HCT116 (cell line): ENCODE measurements at regions not wholly inside any gene's neighbourhood (a gene's known extent, or its start where the extent isn't known, plus 50 kb on each side); places are given as distances from the start of the nearest gene placed in this dataset.

Source experiments
- ATAC-seq: fragments of 200-7000 bp; cut with Tn5 transposase; 2 replicates; pipeline ENCODE4 v1.9.1; 2020; ENCODE audit warnings: mild to moderate bottlenecking, moderate library complexity
- BruUV-seq: library from RNA; stranded (reverse); fragments of 400-500 nt; replicated peaks from 2 replicates; lab custom pipeline; 2021; lab: Mats Ljungman, UMichigan
- CTCF ChIA-PET: fragments of 300-600 bp; sonication (Branson Sonifier 250); formaldehyde crosslinking; loops from one replicate; lab custom pipeline; 2021; ENCODE audit warnings: antibody characterized with exemption; lab: Charles Lee
- POLR2A ChIA-PET: fragments of 300-600, 350-600 bp; sonication (Branson Sonifier 250); formaldehyde crosslinking; loops from one replicate; lab custom pipeline; 2021; ENCODE audit warnings: antibody characterized with exemption; lab: Charles Lee
- RAD21 ChIA-PET, 2 experiments: fragments of 300-600 bp; sonication (Branson Sonifier 250); formaldehyde crosslinking; loops; one replicate each; lab custom pipeline; 2023; ENCODE audit warnings: low total read pairs in 2 of 2; ENCODE audit not compliant: uncharacterized antibody in 2 of 2, unreplicated experiment in 2 of 2, low non-redundant PET in 1 of 2; lab: Charles Lee
- DNase-seq: peaks from one replicate; pipeline ENCODE4 v3.0.0-alpha.2; 2010; ENCODE audit warnings: low read depth, low spot score
- H2AFZ ChIP-seq: fragments of 200-600 bp; shearing (Covaris generic), sonication (generic); 2 replicates; pipeline ENCODE4 v1.6.1; 2017; ENCODE audit warnings: low read depth, mixed run types, mixed read lengths, antibody characterized with exemption, low read length; ENCODE audit not compliant: poor library complexity, severe bottlenecking
- H3K27ac ChIP-seq: 2 replicates; pipeline ENCODE4 v1.5.1; 2012; ENCODE audit warnings: low read depth, low read length
- H3K27me3 ChIP-seq: fragments of 200-600 bp; sonication (generic); 2 replicates; pipeline ENCODE4 v1.6.1; 2016; ENCODE audit warnings: mixed run types, low read length, mixed read lengths; ENCODE audit not compliant: insufficient read depth
- H3K36me3 ChIP-seq, 2 experiments: fragments of 200-500 bp in 1 of 2; fragments of 200-600 bp in 1 of 2; sonication (Bioruptor generic) in 1 of 2; sonication (generic) in 1 of 2; 2 replicates each; pipeline versions ENCODE4 v1.5.1 to v1.6.1; 2014 to 2016; ENCODE audit warnings: low read length in 2 of 2, inconsistent platforms in 1 of 2, mixed read lengths in 1 of 2, mixed run types in 1 of 2; ENCODE audit not compliant: insufficient read depth in 2 of 2, control insufficient read depth in 1 of 2
- H3K4me1 ChIP-seq, 2 experiments: fragments of 200-600 bp in 1 of 2; sonication (generic) in 1 of 2; 2 replicates each; pipeline versions ENCODE4 v1.5.1 to v1.6.1; 2012 to 2017; ENCODE audit warnings: low read length in 2 of 2, inconsistent platforms in 1 of 2, mild to moderate bottlenecking in 1 of 2, mixed read lengths in 1 of 2, mixed run types in 1 of 2, moderate library complexity in 1 of 2; ENCODE audit not compliant: insufficient read depth in 2 of 2, control insufficient read depth in 1 of 2
- H3K4me2 ChIP-seq: fragments of 200-600 bp; sonication (generic); 2 replicates; pipeline ENCODE4 v1.6.1; 2017; ENCODE audit warnings: mixed run types, low read length, mixed read lengths
- H3K4me3 ChIP-seq, 2 experiments: fragments of 200-600 bp in 1 of 2; sonication (generic) in 1 of 2; replicated peaks in 1 of 2; 2 replicates each; pipeline ENCODE4 v1.5.1; 2011 to 2016; ENCODE audit warnings: low read length in 2 of 2, control low read depth in 1 of 2, low read depth in 1 of 2, mild to moderate bottlenecking in 1 of 2, mixed read lengths in 1 of 2, mixed run types in 1 of 2
- H3K79me2 ChIP-seq: fragments of 200-600 bp; sonication (generic); 2 replicates; pipeline ENCODE4 v1.6.1; 2017; ENCODE audit warnings: mild to moderate bottlenecking, mixed run types, low read length, moderate library complexity, mixed read lengths; ENCODE audit not compliant: insufficient read depth
- H3K9ac ChIP-seq: fragments of 200-600 bp; sonication (generic); 2 replicates; pipeline ENCODE4 v1.6.1; 2016; ENCODE audit warnings: low read length, mixed read lengths
- H3K9me2 ChIP-seq: fragments of 200-600 bp; sonication (generic), shearing (Covaris generic); 2 replicates; pipeline ENCODE4 v1.6.1; 2017; ENCODE audit warnings: mixed run types, mild to moderate bottlenecking, moderate library complexity; ENCODE audit not compliant: insufficient read depth
- H3K9me3 ChIP-seq, 2 experiments: fragments of 200-500 bp in 1 of 2; fragments of 200-600 bp in 1 of 2; sonication (Bioruptor generic) in 1 of 2; sonication (generic) in 1 of 2; 2 replicates each; pipeline ENCODE4 v1.6.1; 2014 to 2017; ENCODE audit warnings: low read length in 2 of 2, mixed read lengths in 2 of 2, inconsistent platforms in 1 of 2, low read depth in 1 of 2, mild to moderate bottlenecking in 1 of 2, mixed run types in 1 of 2, moderate library complexity in 1 of 2; ENCODE audit not compliant: control insufficient read depth in 1 of 2, insufficient read depth in 1 of 2
- H4K20me1 ChIP-seq: fragments of 200-600 bp; sonication (generic), shearing (Covaris generic); 2 replicates; pipeline ENCODE4 v1.6.1; 2017; ENCODE audit warnings: mixed run types, mild to moderate bottlenecking, moderate library complexity; ENCODE audit not compliant: insufficient read depth
- CBX3 ChIP-seq: IDR thresholded peaks from 2 replicates; pipeline ENCODE4 v1.6.1; 2012; ENCODE audit warnings: low read depth
- SRF ChIP-seq: IDR thresholded peaks from 2 replicates; pipeline ENCODE4 v1.6.1; 2012; ENCODE audit warnings: low read depth
- ZFX ChIP-seq: fragments of 450-650 bp; IDR thresholded peaks from 2 replicates; pipeline ENCODE4 v1.6.1; 2017
- intact Hi-C: fragments of 100-400 bp; cut with micrococcal nuclease; formaldehyde crosslinking; loops from 2 replicates; pipeline ENCODE4 v1.10.0; 2022
- TF ChIP-seq, protein P1 (sequence below), 3 experiments: fragments of 200-600 bp in 1 of 3; sonication (generic) in 1 of 3; IDR thresholded peaks in 2 of 3; conservative IDR thresholded peaks in 1 of 3; 2 replicates each; pipeline ENCODE4 v1.5.1; 2012 to 2017; ENCODE audit warnings: low read depth in 2 of 3, low read length in 2 of 3, antibody characterized with exemption in 1 of 3, borderline replicate concordance in 1 of 3, control low read depth in 1 of 3, mild to moderate bottlenecking in 1 of 3, mixed read lengths in 1 of 3, mixed run types in 1 of 3, moderate library complexity in 1 of 3; ENCODE audit not compliant: insufficient read depth in 1 of 3

DNA sequence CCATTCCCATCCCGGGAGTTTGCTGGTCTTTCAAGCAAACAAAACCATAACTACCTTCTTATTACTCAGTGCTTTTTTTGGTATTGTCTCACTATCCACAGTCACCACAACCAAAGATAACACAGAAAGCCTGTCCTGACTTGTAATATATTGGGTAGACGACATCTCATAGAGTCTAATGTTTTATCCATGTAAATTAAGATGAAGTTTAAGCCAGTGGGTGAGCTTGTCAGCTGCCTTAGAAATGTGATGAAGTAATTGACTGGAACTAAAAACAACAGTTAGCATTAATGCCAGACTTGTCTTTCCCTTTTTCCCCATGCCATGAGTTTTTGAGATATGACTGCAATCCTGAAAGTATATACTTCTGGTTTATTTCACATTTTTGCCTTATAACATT is 282.7 kb upstream of the PRDM1 start:
- Histone ChIP-seq H3K36me3 (no peaks in the 10 kb centered on the region), H3K27ac (no peak overlapping the region), H3K79me2 (no peaks in the 10 kb centered on the region), H3K9ac (no peak overlapping the region), H3K4me3 (no peak overlapping the region), H4K20me1 (no peaks in the 10 kb centered on the region), H3K27me3 (no peaks in the 10 kb centered on the region), H3K4me1 (peaks cover 0 to 18% of the 10 kb centered on the region in 2 experiments; a peak in 2 of 4 replicates), H3K9me3 (no peaks in the 10 kb centered on the region), H3K4me2 (no peak overlapping the region), H2AFZ (no peak overlapping the region), H3K9me2 (no peaks in the 10 kb centered on the region)
- CTCF ChIA-PET: no interaction called here
- intact Hi-C loops: no loop called here
- ATAC-seq: no peak
- BruUV-seq: no TSS peak
- POLR2A ChIA-PET: no interaction called here
- RAD21 ChIA-PET: no interaction called here
- TF ChIP-seq, protein P1, sequence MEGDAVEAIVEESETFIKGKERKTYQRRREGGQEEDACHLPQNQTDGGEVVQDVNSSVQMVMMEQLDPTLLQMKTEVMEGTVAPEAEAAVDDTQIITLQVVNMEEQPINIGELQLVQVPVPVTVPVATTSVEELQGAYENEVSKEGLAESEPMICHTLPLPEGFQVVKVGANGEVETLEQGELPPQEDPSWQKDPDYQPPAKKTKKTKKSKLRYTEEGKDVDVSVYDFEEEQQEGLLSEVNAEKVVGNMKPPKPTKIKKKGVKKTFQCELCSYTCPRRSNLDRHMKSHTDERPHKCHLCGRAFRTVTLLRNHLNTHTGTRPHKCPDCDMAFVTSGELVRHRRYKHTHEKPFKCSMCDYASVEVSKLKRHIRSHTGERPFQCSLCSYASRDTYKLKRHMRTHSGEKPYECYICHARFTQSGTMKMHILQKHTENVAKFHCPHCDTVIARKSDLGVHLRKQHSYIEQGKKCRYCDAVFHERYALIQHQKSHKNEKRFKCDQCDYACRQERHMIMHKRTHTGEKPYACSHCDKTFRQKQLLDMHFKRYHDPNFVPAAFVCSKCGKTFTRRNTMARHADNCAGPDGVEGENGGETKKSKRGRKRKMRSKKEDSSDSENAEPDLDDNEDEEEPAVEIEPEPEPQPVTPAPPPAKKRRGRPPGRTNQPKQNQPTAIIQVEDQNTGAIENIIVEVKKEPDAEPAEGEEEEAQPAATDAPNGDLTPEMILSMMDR (IDR thresholded peaks at IDR 0.05 in 2 of 3, conservative IDR thresholded peaks at IDR 0.05 in 1 of 3; ENCODE audit: borderline replicate concordance in 1 of 3, insufficient read depth in 1 of 3, low read depth in 2 of 3, low read length in 2 of 3): no peak
- TF ChIP-seq, all 23 proteins: peak for 0
- no peak for DNase-seq

DNA sequence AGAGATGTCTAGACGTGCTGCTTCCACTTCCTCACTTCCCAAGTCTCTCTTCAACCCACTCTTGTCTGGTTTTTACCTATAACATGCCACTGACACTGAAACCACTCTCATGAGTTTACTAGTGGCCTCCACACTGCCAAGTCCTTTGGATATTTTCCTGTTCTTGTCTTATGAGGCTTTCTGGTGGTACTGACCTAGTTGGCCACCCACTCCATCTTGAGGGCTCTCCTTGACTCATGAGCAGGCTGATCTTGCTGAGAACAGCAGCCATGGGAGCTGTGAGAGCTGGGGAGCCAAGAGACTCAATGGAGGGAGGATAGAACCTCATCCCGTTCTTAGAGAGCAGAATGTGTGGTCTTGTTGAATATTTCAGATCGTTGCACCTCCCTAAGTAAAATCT is 283.4 kb upstream of the PRDM1 start:
- no TSS peak for BruUV-seq
- Histone ChIP-seq H3K4me1 (peaks cover 0 to 18% of the 10 kb centered on the region in 2 experiments; a peak in 2 of 4 replicates), H2AFZ (no peak overlapping the region), H3K4me2 (no peak overlapping the region), H3K79me2 (no peaks in the 10 kb centered on the region), H3K9me3 (no peaks in the 10 kb centered on the region), H3K9ac (no peak overlapping the region), H3K36me3 (no peaks in the 10 kb centered on the region), H3K27me3 (no peaks in the 10 kb centered on the region), H3K27ac (no peak overlapping the region), H4K20me1 (no peaks in the 10 kb centered on the region), H3K4me3 (no peak overlapping the region), H3K9me2 (no peaks in the 10 kb centered on the region)
- POLR2A ChIA-PET: no interaction called here
- RAD21 ChIA-PET: no interaction called here
- CTCF ChIA-PET: no interaction called here
- TF ChIP-seq SRF (no peak), CBX3 (no peak), ZFX (no peak)
- DNase-seq (no peak), ATAC-seq (no peak)
- intact Hi-C loops: no loop called here
